WTC11 (cell line): ENCODE measurements at regions not wholly inside any gene's neighbourhood (a gene's known extent, or its start where the extent isn't known, plus 50 kb on each side); places are given as distances from the start of the nearest gene placed in this dataset.
"Not testable (repeated sequence)": the region's sequence is repeated elsewhere in the genome, so short reads cannot be mapped to it uniquely, and the experiment has no call there.

ENCODE experiments used
- ATAC-seq: fragments of 200-7000 bp; cut with Tn5 transposase; 2 replicates; pipeline ENCODE4 v1.10.0; 2021; ENCODE audit warnings: mild to moderate bottlenecking, moderate library complexity
- CTCF ChIA-PET: fragments of 300-600 bp; sonication (Branson Sonifier 250); formaldehyde crosslinking; loops from one replicate; lab custom pipeline; 2021; ENCODE audit warnings: antibody characterized with exemption; lab: Charles Lee
- POLR2A ChIA-PET: fragments of 350-600 bp; sonication (Branson Sonifier 250); formaldehyde crosslinking; loops from one replicate; lab custom pipeline; 2021; ENCODE audit warnings: antibody characterized with exemption; lab: Charles Lee
- DNase-seq: peaks from one replicate; pipeline ENCODE4 v3.0.0; 2021; ENCODE audit warnings: low spot score
- H3K27ac Mint-ChIP-seq: 2 replicates; pipeline ENCODE4 v1.8.0; 2021; ENCODE audit warnings: mixed read lengths
- H3K27me3 Mint-ChIP-seq: 2 replicates; pipeline ENCODE4 v1.8.0; 2021; ENCODE audit warnings: low read depth, mild to moderate bottlenecking, moderate library complexity, mixed read lengths
- H3K36me3 Mint-ChIP-seq: 2 replicates; pipeline ENCODE4 v1.8.0; 2021; ENCODE audit warnings: mixed read lengths
- H3K4me1 Mint-ChIP-seq: 2 replicates; pipeline ENCODE4 v1.8.0; 2022; ENCODE audit warnings: mixed read lengths
- H3K4me3 Mint-ChIP-seq: 2 replicates; pipeline ENCODE4 v1.8.0; 2021; ENCODE audit warnings: mild to moderate bottlenecking, moderate library complexity, mixed read lengths
- H3K9me3 Mint-ChIP-seq: 2 replicates; pipeline ENCODE4 v1.8.0; 2021; ENCODE audit warnings: mixed read lengths
- ESRRA ChIP-seq: sonication (generic); formaldehyde crosslinking; IDR thresholded peaks from 2 replicates; pipeline ENCODE4 v1.8.1; 2022; ENCODE audit warnings: mild to moderate bottlenecking, missing genetic modification reagents, borderline replicate concordance
- ETV6 ChIP-seq: sonication (generic); formaldehyde crosslinking; IDR thresholded peaks from 2 replicates; pipeline ENCODE4 v1.8.1; 2022; ENCODE audit warnings: mild to moderate bottlenecking, missing genetic modification reagents
- FOXK1 ChIP-seq: sonication (generic); formaldehyde crosslinking; IDR thresholded peaks from 2 replicates; pipeline ENCODE4 v1.8.0; 2022; ENCODE audit warnings: mild to moderate bottlenecking, moderate library complexity, missing genetic modification reagents
- IRF2 ChIP-seq: sonication (generic); formaldehyde crosslinking; IDR thresholded peaks from 2 replicates; pipeline ENCODE4 v1.8.0; 2022; ENCODE audit warnings: low read depth, missing genetic modification reagents, borderline replicate concordance
- MLX ChIP-seq: sonication (generic); formaldehyde crosslinking; IDR thresholded peaks from 2 replicates; pipeline ENCODE4 v1.8.1; 2023; ENCODE audit warnings: mild to moderate bottlenecking, missing genetic modification reagents, moderate library complexity
- NFATC4 ChIP-seq: fragments of 250-450 bp; sonication (Bioruptor Pico); IDR thresholded peaks from 2 replicates; pipeline ENCODE4 v1.9.0; 2021; ENCODE audit warnings: mild to moderate bottlenecking
- NFYB ChIP-seq: sonication (generic); formaldehyde crosslinking; conservative IDR thresholded peaks from 2 replicates; pipeline ENCODE4 v1.8.0; 2022; ENCODE audit warnings: low read depth, missing genetic modification reagents
- OVOL2 ChIP-seq: fragments of 250-450 bp; sonication (Bioruptor Pico); IDR thresholded peaks from 2 replicates; pipeline ENCODE4 v1.9.0; 2021; ENCODE audit warnings: mild to moderate bottlenecking, borderline replicate concordance
- RELA ChIP-seq: sonication (generic); formaldehyde crosslinking; IDR thresholded peaks from 2 replicates; pipeline ENCODE4 v1.8.1; 2022; ENCODE audit warnings: missing genetic modification reagents, mild to moderate bottlenecking, borderline replicate concordance
- RORB ChIP-seq: fragments of 250-450 bp; sonication (Bioruptor Pico); IDR thresholded peaks from 2 replicates; pipeline ENCODE4 v1.9.0; 2021; ENCODE audit warnings: mild to moderate bottlenecking
- SMAD4 ChIP-seq: sonication (generic); formaldehyde crosslinking; IDR thresholded peaks from 2 replicates; pipeline ENCODE4 v1.8.0; 2022; ENCODE audit warnings: mild to moderate bottlenecking, missing genetic modification reagents
- TCF7 ChIP-seq: sonication (generic); formaldehyde crosslinking; IDR thresholded peaks from 2 replicates; pipeline ENCODE4 v1.8.0; 2022; ENCODE audit warnings: mild to moderate bottlenecking, low read depth, missing genetic modification reagents, moderate library complexity
- TP53 ChIP-seq: sonication (generic); formaldehyde crosslinking; IDR thresholded peaks from 2 replicates; pipeline ENCODE4 v1.8.1; 2023; ENCODE audit warnings: mild to moderate bottlenecking, missing genetic modification reagents
- ZBTB21 ChIP-seq: sonication (generic); formaldehyde crosslinking; IDR thresholded peaks from 2 replicates; pipeline ENCODE4 v1.8.1; 2023; ENCODE audit warnings: mild to moderate bottlenecking, missing genetic modification reagents, borderline replicate concordance
- ZBTB43 ChIP-seq: sonication (generic); formaldehyde crosslinking; IDR thresholded peaks from 2 replicates; pipeline ENCODE4 v1.8.1; 2023; ENCODE audit warnings: mild to moderate bottlenecking, missing genetic modification reagents
- ZNF317 ChIP-seq: sonication (generic); formaldehyde crosslinking; IDR thresholded peaks from 2 replicates; pipeline ENCODE4 v1.8.1; 2023; ENCODE audit warnings: low read depth, mild to moderate bottlenecking, moderate library complexity, missing genetic modification reagents, borderline replicate concordance
- ZNF671 ChIP-seq: fragments of 250-450 bp; sonication (Bioruptor Pico); IDR thresholded peaks from 2 replicates; pipeline ENCODE4 v1.8.0; 2021; ENCODE audit warnings: mild to moderate bottlenecking
- TF ChIP-seq, protein P1 (sequence below): fragments of 200-600 bp; IDR thresholded peaks from 2 replicates; pipeline ENCODE4 v1.8.0; 2022; ENCODE audit warnings: antibody characterized with exemption
- TF ChIP-seq, protein P2 (sequence below): sonication (generic); formaldehyde crosslinking; IDR thresholded peaks from 2 replicates; pipeline ENCODE4 v1.8.0; 2022; ENCODE audit warnings: mild to moderate bottlenecking, missing genetic modification reagents
- TF ChIP-seq, protein P3 (sequence below): fragments of 250-450 bp; sonication (Bioruptor Pico); IDR thresholded peaks from 2 replicates; pipeline ENCODE4 v1.9.0; 2021; ENCODE audit warnings: moderate library complexity, mild to moderate bottlenecking, inconsistent platforms, borderline replicate concordance

- TF ChIP-seq MLX (CRISPR knock-in tag) (no peak), RELA (CRISPR knock-in tag) (no peak), ETV6 (CRISPR knock-in tag) (no peak), NFATC4 (CRISPR knock-in tag) (no peak)
Measured at GRCh38 chr14:21852775-21853174, 179.2 kb upstream of the OR4E1 start (continued).

DNA sequence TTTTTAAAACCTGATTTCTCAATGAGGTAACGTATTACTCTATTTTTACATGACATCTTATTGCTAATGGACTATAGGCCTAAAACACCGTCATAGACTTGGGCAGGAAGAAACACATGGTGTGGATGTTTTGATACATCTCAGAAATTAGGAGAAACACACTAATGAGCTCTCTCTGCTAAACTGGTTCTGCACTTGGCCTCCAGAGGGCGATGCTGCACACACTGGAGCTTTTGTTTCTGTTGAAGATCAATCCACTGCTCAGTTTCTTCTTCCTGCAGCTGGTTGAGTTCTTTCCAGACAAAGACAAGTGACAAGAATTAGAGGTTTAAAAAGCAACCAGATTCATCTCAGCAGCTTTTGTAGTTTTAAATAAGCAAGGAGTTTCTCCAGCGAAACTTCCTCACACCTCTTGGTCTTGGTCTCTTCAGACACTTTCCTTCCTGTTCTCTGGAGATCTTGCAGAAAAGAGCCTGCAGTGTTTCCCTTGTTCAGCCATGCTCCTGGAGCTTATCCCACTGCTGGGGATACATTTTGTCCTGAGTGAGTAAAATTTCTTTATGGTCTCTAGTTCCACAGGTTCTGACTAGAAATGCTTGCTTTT, 178.5 kb upstream of the OR4E1 start:
- peaks cover 20% of the 10 kb centered on the region for H3K27me3 Mint-ChIP-seq
- peak; percentile 83 for ATAC-seq
- peak; percentile 77 for DNase-seq
- TF ChIP-seq TP53 (CRISPR knock-in tag) (no peak), ZNF317 (CRISPR knock-in tag) (no peak), ZBTB21 (CRISPR knock-in tag) (no peak), SMAD4 (no peak)
- TF ChIP-seq, protein P1, sequence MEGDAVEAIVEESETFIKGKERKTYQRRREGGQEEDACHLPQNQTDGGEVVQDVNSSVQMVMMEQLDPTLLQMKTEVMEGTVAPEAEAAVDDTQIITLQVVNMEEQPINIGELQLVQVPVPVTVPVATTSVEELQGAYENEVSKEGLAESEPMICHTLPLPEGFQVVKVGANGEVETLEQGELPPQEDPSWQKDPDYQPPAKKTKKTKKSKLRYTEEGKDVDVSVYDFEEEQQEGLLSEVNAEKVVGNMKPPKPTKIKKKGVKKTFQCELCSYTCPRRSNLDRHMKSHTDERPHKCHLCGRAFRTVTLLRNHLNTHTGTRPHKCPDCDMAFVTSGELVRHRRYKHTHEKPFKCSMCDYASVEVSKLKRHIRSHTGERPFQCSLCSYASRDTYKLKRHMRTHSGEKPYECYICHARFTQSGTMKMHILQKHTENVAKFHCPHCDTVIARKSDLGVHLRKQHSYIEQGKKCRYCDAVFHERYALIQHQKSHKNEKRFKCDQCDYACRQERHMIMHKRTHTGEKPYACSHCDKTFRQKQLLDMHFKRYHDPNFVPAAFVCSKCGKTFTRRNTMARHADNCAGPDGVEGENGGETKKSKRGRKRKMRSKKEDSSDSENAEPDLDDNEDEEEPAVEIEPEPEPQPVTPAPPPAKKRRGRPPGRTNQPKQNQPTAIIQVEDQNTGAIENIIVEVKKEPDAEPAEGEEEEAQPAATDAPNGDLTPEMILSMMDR: peak; percentile 30
- TF ChIP-seq, protein P2, sequence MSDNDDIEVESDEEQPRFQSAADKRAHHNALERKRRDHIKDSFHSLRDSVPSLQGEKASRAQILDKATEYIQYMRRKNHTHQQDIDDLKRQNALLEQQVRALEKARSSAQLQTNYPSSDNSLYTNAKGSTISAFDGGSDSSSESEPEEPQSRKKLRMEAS (CRISPR knock-in tag): no peak
- TF ChIP-seq, all 79 proteins: peak for 1
- ChIA-PET POLR2A (no interaction called here), CTCF (interaction anchor here (0.6 to 3.4 kb wide), 76 partner anchors 9 to 997 kb away, joined by 3 to 42 read pairs (median 5); partner anchors contain the start of gene OR4E1)
- no peak overlapping the region for H3K27ac Mint-ChIP-seq
- H3K36me3 Mint-ChIP-seq: no peaks in the 10 kb centered on the region
- no peaks in the 10 kb centered on the region for H3K4me1 Mint-ChIP-seq
- no peak overlapping the region for H3K4me3 Mint-ChIP-seq
- no peaks in the 10 kb centered on the region for H3K9me3 Mint-ChIP-seq

- H3K27ac Mint-ChIP-seq, H3K4me3 Mint-ChIP-seq, DNase-seq, H3K36me3 Mint-ChIP-seq, POLR2A ChIA-PET, H3K9me3 Mint-ChIP-seq, ATAC-seq, H3K4me1 Mint-ChIP-seq: not testable (repeated sequence)
- CTCF ChIA-PET: interaction anchor here (0.6 to 2.8 kb wide), 14 partner anchors 10 to 401 kb away, joined by 3 to 12 read pairs (median 4); no protein-coding TSS in a partner anchor
- H3K27me3 Mint-ChIP-seq: peaks cover 27% of the 10 kb centered on the region
Measured at GRCh38 chr14:21846902-21847301, 173.3 kb upstream of the OR4E1 start.

GRCh38 chr14:21846227-21846885, 172.7 kb upstream of the OR4E1 start:
- Mint-ChIP-seq H3K4me3 (no peak overlapping the region), H3K9me3 (no peaks in the 10 kb centered on the region), H3K27me3 (peaks cover 30% of the 10 kb centered on the region), H3K36me3 (no peaks in the 10 kb centered on the region), H3K27ac (no peak overlapping the region), H3K4me1 (no peaks in the 10 kb centered on the region; the same call in 1 of the 2 replicates)
- ChIA-PET CTCF (interaction anchor here (0.6 to 2.8 kb wide), 15 partner anchors 11 to 401 kb away, joined by 3 to 12 read pairs (median 4); no protein-coding TSS in a partner anchor), POLR2A (no interaction called here)
- ATAC-seq (peak; percentile 97), DNase-seq (peak; percentile 81)
- TF ChIP-seq ZBTB43 (CRISPR knock-in tag) (no peak), ETV6 (CRISPR knock-in tag) (no peak), NFYB (CRISPR knock-in tag) (no peak), RORB (CRISPR knock-in tag) (no peak), IRF2 (CRISPR knock-in tag) (no peak), OVOL2 (CRISPR knock-in tag) (no peak), FOXK1 (CRISPR knock-in tag) (no peak), TCF7 (CRISPR knock-in tag) (no peak), ZNF671 (CRISPR knock-in tag) (no peak), ESRRA (CRISPR knock-in tag) (no peak), TP53 (CRISPR knock-in tag) (no peak)
- TF ChIP-seq, protein P3, sequence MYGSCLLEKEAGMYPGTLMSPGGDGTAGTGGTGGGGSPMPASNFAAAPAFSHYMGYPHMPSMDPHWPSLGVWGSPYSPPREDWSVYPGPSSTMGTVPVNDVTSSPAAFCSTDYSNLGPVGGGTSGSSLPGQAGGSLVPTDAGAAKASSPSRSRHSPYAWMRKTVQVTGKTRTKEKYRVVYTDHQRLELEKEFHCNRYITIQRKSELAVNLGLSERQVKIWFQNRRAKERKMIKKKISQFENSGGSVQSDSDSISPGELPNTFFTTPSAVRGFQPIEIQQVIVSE (CRISPR knock-in tag): no peak
- TF ChIP-seq, protein P1: peak; percentile 81
- TF ChIP-seq, protein P2 (CRISPR knock-in tag): 0 out of 2 replicates have a peak, but pooled peaks have one; percentile 17
